Cardiac muscle cell (in vitro differentiated cells and primary cell): ENCODE measurements at regions not wholly inside any gene's neighbourhood (a gene's known extent, or its start where the extent isn't known, plus 50 kb on each side); places are given as distances from the start of the nearest gene placed in this dataset.
A peak's percentile ranks its signal among the peaks of the same experiment; 100 is the strongest.

ENCODE experiments used
- DNase-seq, 2 donors: peaks; one replicate each; pipeline versions ENCODE4 v3.0.0 to v3.0.0-alpha.2; 2010 to 2017; ENCODE audit warnings: low read depth in 1 of 2, low spot score in 1 of 2
- H3K27ac ChIP-seq: fragments of 200-600 bp; sonication (generic); 2 replicates; pipeline ENCODE4 v1.5.1; 2016
- H3K27me3 ChIP-seq: fragments of 200-600 bp; sonication (generic); 2 replicates; pipeline ENCODE4 v1.6.0; 2016; ENCODE audit warnings: control low read depth
- H3K36me3 ChIP-seq: fragments of 200-600 bp; sonication (generic); 2 replicates; pipeline ENCODE4 v1.5.1; 2016; ENCODE audit warnings: control low read depth
- H3K4me1 ChIP-seq: fragments of 200-600 bp; sonication (generic); 2 replicates; pipeline ENCODE4 v1.8.1; 2017; ENCODE audit warnings: low read depth, mild to moderate bottlenecking, mixed run types
- H3K4me3 ChIP-seq: fragments of 200-600 bp; sonication (generic); 2 replicates; pipeline ENCODE4 v1.5.1; 2016; ENCODE audit warnings: mild to moderate bottlenecking
- H3K9me3 ChIP-seq: fragments of 200-600 bp; sonication (generic); 2 replicates; pipeline ENCODE4 v1.5.1; 2017; ENCODE audit warnings: low read depth, mild to moderate bottlenecking, control low read depth
- TF ChIP-seq, protein P1 (sequence below): IDR thresholded peaks from 2 replicates; pipeline ENCODE4 v1.5.1; 2012; ENCODE audit warnings: low read depth, mild to moderate bottlenecking, low read length

DNA sequence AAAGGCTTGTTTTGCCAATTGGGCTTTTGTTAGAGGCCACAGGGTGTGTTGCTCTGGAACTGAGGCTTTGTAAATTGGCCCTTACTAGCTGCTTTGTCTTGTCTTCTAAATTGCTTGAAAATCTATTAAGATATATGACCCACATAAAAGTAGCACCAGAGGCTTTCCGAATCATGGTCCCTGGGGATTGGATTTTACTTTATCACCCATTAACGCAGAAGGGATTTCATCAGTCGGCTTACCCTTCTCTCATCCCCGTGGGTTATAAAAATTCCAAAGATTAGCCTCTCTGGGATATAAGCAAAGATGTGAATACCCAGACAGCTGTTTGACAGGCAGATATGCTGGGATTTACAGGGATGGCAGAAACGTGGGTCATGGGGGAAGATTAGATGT is 98.3 kb upstream of the CHL1 start:
- Histone ChIP-seq H3K4me3 (no peak overlapping the region), H3K4me1 (no peaks in the 10 kb centered on the region), H3K27ac (no peak overlapping the region), H3K9me3 (no peaks in the 10 kb centered on the region), H3K27me3 (no peaks in the 10 kb centered on the region), H3K36me3 (no peaks in the 10 kb centered on the region)
- TF ChIP-seq, protein P1, sequence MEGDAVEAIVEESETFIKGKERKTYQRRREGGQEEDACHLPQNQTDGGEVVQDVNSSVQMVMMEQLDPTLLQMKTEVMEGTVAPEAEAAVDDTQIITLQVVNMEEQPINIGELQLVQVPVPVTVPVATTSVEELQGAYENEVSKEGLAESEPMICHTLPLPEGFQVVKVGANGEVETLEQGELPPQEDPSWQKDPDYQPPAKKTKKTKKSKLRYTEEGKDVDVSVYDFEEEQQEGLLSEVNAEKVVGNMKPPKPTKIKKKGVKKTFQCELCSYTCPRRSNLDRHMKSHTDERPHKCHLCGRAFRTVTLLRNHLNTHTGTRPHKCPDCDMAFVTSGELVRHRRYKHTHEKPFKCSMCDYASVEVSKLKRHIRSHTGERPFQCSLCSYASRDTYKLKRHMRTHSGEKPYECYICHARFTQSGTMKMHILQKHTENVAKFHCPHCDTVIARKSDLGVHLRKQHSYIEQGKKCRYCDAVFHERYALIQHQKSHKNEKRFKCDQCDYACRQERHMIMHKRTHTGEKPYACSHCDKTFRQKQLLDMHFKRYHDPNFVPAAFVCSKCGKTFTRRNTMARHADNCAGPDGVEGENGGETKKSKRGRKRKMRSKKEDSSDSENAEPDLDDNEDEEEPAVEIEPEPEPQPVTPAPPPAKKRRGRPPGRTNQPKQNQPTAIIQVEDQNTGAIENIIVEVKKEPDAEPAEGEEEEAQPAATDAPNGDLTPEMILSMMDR = no peak
- DNase-seq = no peak

DNA sequence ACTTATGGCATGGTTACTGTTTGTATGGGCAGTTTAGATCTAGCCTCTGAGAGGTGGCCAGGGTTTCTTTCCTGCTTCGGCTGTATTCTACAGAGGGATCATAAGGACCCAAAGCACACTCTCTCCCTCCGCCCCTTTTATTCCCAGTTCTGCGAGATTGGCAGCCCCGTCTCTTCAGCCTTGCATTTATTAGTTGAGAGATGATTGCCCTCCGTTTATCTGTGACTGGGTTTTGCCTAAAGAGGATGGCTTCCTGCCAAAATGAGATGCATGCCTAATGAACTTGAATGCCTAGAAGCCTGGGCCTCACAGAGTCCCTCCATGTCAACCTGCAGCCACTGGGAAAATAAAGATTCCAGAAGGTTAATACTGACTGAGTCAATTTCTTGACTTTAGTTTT is 97.1 kb upstream of the CHL1 start:
- Histone ChIP-seq H3K4me3 (no peak overlapping the region), H3K27me3 (no peaks in the 10 kb centered on the region), H3K27ac (no peak overlapping the region), H3K36me3 (no peaks in the 10 kb centered on the region), H3K9me3 (no peaks in the 10 kb centered on the region), H3K4me1 (no peaks in the 10 kb centered on the region)
- peak in 1 of 2 donors; percentile 5 for DNase-seq
- TF ChIP-seq, protein P1 = no peak

DNA sequence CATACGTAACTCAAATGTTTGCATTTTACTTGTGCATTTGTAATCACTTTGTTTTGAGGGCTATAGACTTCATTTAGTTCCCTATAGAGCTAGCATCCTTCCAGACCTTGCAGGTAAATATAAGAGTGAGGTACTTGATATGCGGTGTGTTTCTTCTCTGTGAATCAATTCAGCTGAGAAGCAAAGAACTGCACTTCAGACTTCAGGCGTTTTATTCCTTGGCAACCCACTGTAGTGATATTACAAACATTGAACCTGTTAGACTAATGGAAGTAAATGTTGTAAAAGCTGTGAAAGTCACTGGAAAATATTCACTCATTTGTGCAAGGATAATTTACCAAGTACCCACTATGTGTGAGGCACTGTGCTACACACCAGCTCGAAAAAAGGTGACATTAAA is 94.1 kb upstream of the CHL1 start:
- no peaks in the 10 kb centered on the region for H3K36me3 ChIP-seq
- no peaks in the 10 kb centered on the region for H3K27me3 ChIP-seq
- H3K9me3 ChIP-seq = no peaks in the 10 kb centered on the region
- DNase-seq = no peak
- H3K4me1 ChIP-seq = no peaks in the 10 kb centered on the region
- no peak overlapping the region for H3K27ac ChIP-seq
- no peak overlapping the region for H3K4me3 ChIP-seq
- TF ChIP-seq, protein P1 = no peak

DNA sequence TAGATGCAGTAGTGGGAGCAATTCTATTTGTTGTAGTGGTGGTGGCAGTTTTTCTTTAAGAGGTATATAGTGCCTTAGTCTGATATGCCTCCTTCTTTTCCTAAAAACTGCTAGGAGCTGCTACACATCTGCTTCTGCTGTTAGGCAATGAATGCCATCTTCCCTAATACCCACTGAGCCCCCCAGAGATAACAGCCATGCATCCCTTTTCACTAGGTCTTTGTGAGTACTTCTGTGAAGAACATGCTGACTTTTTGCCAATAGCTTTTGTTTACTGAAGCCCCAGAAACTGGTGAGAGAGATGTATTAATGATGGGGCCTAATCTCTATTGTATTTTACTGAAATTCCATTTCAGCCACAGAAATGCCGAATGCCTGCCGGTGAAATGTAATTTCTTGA is 92.6 kb upstream of the CHL1 start:
- TF ChIP-seq, protein P1 = no peak
- Histone ChIP-seq H3K27ac (no peak overlapping the region), H3K36me3 (no peaks in the 10 kb centered on the region), H3K4me3 (no peak overlapping the region), H3K9me3 (no peaks in the 10 kb centered on the region), H3K27me3 (no peaks in the 10 kb centered on the region), H3K4me1 (no peaks in the 10 kb centered on the region)
- no peak for DNase-seq

DNA sequence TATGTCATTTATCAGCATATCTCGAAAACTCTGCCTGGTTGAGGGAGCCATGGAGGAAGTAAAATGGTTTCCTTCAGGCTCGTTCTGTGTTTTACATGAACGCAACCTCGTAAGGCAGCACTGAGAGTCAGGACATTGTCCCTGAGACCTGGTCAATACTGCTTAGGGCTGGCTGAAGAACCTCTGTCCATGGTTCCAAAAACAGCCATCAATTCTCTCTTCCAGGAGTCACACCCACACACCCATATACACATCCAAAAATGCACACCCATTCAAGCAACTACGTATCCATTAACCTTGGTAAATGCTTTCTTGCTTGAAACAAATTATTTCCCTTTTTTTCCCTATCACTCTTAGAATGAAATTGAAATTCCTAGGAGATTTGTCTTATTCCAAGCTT is 91.0 kb upstream of the CHL1 start:
- TF ChIP-seq, protein P1 = no peak
- no peak overlapping the region for H3K4me3 ChIP-seq
- H3K27me3 ChIP-seq = no peaks in the 10 kb centered on the region
- no peaks in the 10 kb centered on the region for H3K36me3 ChIP-seq
- no peaks in the 10 kb centered on the region for H3K4me1 ChIP-seq
- H3K27ac ChIP-seq = no peak overlapping the region
- DNase-seq = peak in 1 of 2 donors; percentile 7
- no peaks in the 10 kb centered on the region for H3K9me3 ChIP-seq

DNA sequence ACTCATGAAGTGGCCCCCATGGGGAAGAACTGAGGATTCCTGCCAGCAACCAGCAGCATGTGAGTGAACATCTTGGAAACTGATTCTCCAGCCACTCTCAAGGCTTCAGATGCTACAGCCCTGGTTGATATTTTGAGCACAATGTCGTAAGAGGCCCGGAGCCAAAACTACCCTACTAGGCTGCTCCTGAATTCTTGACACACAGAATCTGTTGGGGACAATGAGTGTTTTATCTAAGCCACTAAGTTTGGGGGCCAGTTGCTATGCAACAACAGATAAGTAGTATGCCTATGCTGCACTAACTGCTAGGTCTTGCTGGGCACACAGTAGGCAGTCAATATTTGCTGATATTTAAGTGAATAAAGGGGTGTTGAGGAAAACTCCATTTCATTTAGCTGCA is 89.9 kb upstream of the CHL1 start:
- no peaks in the 10 kb centered on the region for H3K27me3 ChIP-seq
- TF ChIP-seq, protein P1 = no peak
- no peaks in the 10 kb centered on the region for H3K9me3 ChIP-seq
- H3K4me1 ChIP-seq = no peaks in the 10 kb centered on the region
- no peaks in the 10 kb centered on the region for H3K36me3 ChIP-seq
- H3K4me3 ChIP-seq = no peak overlapping the region
- H3K27ac ChIP-seq = no peak overlapping the region
- no peak for DNase-seq
